ENCODE measurements at regions not wholly inside any gene's neighbourhood (a gene's known extent, or its start where the extent isn't known, plus 50 kb on each side); places are given as distances from the start of the nearest gene placed in this dataset.
A peak's percentile ranks its signal among the peaks of the same experiment; 100 is the strongest.

DNA sequence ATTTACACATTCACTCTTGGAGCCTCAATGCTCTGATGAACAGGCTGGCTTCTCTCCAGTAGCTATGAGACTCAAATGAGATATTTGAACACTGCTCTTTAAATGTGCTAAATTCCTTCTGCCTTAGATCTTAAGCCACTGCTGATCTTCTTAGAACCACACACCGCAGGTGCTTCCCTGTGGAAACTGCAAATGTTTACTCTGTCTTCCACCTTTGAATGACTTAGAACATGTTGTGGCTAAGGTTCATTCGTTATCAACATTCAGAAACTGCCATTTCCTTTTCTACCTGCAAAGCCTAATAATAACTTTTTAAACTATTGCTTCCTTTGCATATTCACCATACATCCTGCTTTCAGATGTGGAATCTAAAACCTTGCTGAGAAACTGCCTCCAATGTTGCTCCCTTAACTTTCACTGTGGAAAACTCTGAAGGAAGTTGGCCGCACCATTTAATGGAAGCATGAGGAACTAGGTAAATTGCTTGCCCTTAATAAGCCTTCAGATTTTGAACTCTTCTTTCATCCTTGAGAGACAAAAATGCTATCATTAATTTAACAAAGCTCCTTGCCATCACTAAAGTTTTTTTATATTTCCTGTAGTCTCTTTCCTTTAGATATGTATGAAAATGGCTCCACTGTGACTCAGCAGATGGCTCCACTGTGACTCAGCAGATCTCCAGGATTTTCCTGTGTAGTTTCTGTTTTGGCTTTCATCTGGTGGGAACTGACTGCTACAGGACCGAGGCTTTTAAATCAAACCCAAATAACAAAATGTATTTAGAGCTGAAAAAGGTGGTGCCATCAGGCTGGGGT is 143.8 kb downstream of the TNFSF18 start:
- no peak overlapping the region for H3K27ac ChIP-seq (replicated peaks)
- H3K27me3 ChIP-seq (ENCODE audit: insufficient read depth, poor library complexity, severe bottlenecking), result no peaks in the 10 kb centered on the region
- DNase-seq (ENCODE audit: low read depth in 1 of 2, low spot score in 1 of 2), result peak in 1 of 2 experiments; percentile 5
- no peak overlapping the region for H3K4me3 ChIP-seq (replicated peaks; ENCODE audit: insufficient read depth, low read length)
- TF ChIP-seq, protein P1, sequence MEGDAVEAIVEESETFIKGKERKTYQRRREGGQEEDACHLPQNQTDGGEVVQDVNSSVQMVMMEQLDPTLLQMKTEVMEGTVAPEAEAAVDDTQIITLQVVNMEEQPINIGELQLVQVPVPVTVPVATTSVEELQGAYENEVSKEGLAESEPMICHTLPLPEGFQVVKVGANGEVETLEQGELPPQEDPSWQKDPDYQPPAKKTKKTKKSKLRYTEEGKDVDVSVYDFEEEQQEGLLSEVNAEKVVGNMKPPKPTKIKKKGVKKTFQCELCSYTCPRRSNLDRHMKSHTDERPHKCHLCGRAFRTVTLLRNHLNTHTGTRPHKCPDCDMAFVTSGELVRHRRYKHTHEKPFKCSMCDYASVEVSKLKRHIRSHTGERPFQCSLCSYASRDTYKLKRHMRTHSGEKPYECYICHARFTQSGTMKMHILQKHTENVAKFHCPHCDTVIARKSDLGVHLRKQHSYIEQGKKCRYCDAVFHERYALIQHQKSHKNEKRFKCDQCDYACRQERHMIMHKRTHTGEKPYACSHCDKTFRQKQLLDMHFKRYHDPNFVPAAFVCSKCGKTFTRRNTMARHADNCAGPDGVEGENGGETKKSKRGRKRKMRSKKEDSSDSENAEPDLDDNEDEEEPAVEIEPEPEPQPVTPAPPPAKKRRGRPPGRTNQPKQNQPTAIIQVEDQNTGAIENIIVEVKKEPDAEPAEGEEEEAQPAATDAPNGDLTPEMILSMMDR (IDR thresholded peaks at IDR 0.05; ENCODE audit: insufficient read depth, low read length), result no peak
- TF ChIP-seq POLR2AphosphoS5 (IDR thresholded peaks at IDR 0.05; ENCODE audit: low read depth), result no peak
- TF ChIP-seq, protein P2, sequence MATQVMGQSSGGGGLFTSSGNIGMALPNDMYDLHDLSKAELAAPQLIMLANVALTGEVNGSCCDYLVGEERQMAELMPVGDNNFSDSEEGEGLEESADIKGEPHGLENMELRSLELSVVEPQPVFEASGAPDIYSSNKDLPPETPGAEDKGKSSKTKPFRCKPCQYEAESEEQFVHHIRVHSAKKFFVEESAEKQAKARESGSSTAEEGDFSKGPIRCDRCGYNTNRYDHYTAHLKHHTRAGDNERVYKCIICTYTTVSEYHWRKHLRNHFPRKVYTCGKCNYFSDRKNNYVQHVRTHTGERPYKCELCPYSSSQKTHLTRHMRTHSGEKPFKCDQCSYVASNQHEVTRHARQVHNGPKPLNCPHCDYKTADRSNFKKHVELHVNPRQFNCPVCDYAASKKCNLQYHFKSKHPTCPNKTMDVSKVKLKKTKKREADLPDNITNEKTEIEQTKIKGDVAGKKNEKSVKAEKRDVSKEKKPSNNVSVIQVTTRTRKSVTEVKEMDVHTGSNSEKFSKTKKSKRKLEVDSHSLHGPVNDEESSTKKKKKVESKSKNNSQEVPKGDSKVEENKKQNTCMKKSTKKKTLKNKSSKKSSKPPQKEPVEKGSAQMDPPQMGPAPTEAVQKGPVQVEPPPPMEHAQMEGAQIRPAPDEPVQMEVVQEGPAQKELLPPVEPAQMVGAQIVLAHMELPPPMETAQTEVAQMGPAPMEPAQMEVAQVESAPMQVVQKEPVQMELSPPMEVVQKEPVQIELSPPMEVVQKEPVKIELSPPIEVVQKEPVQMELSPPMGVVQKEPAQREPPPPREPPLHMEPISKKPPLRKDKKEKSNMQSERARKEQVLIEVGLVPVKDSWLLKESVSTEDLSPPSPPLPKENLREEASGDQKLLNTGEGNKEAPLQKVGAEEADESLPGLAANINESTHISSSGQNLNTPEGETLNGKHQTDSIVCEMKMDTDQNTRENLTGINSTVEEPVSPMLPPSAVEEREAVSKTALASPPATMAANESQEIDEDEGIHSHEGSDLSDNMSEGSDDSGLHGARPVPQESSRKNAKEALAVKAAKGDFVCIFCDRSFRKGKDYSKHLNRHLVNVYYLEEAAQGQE (IDR thresholded peaks at IDR 0.05; ENCODE audit: insufficient replicate concordance, low read depth), result no peak
- no peak for TF ChIP-seq SPI1 (IDR thresholded peaks at IDR 0.05; ENCODE audit: borderline replicate concordance, low read depth)
- TF ChIP-seq GABPA (IDR thresholded peaks at IDR 0.05; ENCODE audit: low read depth), result no peak

DNA sequence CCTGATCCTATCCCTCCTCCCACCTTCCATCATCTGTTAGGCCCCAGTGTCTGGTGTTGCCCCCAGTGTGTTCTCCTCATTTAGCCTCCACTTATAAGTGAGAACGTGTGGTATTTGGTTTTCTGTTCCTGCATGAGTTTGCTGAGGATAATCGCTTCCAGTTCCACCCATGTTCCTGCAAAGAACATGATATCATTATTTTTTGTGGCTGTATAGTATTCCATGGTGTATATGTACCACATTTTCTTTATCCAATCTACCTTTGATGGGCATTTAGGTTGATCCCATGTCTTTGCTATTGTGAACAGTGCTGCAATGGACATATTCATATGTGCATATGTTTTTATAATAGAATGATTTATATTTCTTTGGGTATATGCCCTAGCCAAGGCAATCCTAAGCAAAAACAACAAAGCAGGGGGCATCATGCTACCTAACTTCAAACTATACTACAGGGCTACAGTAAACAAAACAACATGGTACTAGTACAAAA is 142.9 kb downstream of the TNFSF18 start:
- H3K4me3 ChIP-seq (replicated peaks; ENCODE audit: insufficient read depth, low read length), result no peak overlapping the region
- TF ChIP-seq SPI1 (IDR thresholded peaks at IDR 0.05; ENCODE audit: borderline replicate concordance, low read depth) (no peak), POLR2AphosphoS5 (IDR thresholded peaks at IDR 0.05; ENCODE audit: low read depth) (no peak), GABPA (IDR thresholded peaks at IDR 0.05; ENCODE audit: low read depth) (no peak)
- TF ChIP-seq, protein P2 (IDR thresholded peaks at IDR 0.05; ENCODE audit: insufficient replicate concordance, low read depth), result no peak
- TF ChIP-seq, protein P1 (IDR thresholded peaks at IDR 0.05; ENCODE audit: insufficient read depth, low read length), result no peak
- DNase-seq (ENCODE audit: low read depth in 1 of 2, low spot score in 1 of 2), result no peak
- H3K27me3 ChIP-seq (ENCODE audit: insufficient read depth, poor library complexity, severe bottlenecking), result no peaks in the 10 kb centered on the region
- H3K27ac ChIP-seq (replicated peaks), result no peak overlapping the region

DNA sequence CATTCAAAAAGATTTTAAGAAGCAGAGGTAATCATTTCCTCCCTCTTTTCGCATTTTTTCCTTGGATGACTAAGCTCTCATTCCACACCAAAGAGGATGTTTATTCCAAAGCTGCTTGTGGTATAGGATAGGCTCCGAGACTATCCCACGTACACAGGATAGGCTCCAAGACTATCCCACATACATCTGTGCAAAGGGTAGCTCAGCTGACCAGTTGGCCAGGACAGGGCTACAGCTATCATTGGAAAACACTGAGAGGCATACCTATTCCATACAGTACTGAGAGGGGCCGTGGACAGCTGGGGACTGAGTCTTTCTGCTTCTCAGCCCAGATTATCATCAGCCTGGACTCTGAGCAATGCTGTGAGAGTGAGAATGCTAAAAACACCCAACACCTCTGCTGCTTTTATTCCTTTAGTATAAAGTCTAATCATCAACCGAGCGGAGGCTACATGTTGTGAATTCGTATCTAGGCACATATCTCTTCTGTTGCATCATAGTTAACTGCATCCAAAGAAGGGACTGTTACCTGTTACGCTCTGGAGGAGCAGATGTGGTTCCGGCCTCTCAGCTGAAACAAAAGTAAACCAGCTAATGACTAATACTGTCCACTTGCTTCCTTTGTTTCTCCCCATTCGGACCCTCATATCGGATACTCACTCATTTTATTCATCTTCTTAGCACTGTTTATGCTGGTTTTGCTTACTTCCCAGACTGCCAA is 141.0 kb downstream of the TNFSF18 start:
- no peak overlapping the region for H3K27ac ChIP-seq (replicated peaks)
- TF ChIP-seq SPI1 (IDR thresholded peaks at IDR 0.05; ENCODE audit: borderline replicate concordance, low read depth) (no peak), POLR2AphosphoS5 (IDR thresholded peaks at IDR 0.05; ENCODE audit: low read depth) (no peak), GABPA (IDR thresholded peaks at IDR 0.05; ENCODE audit: low read depth) (no peak)
- TF ChIP-seq, protein P2 (IDR thresholded peaks at IDR 0.05; ENCODE audit: insufficient replicate concordance, low read depth), result no peak
- TF ChIP-seq, protein P1 (IDR thresholded peaks at IDR 0.05; ENCODE audit: insufficient read depth, low read length), result no peak

More for the DNA sequence above, 141.0 kb downstream of the TNFSF18 start:
- DNase-seq (ENCODE audit: low read depth in 1 of 2, low spot score in 1 of 2), result no peak
- Histone ChIP-seq H3K4me3 (replicated peaks; ENCODE audit: insufficient read depth, low read length) (no peak overlapping the region), H3K27me3 (ENCODE audit: insufficient read depth, poor library complexity, severe bottlenecking) (no peaks in the 10 kb centered on the region)
